H1 (cell line): ENCODE measurements at regions not wholly inside any gene's neighbourhood (a gene's known extent, or its start where the extent isn't known, plus 50 kb on each side); places are given as distances from the start of the nearest gene placed in this dataset.

Source experiments
- CTCF ChIA-PET: fragments of 300-600 bp; sonication (Branson Sonifier 250); formaldehyde crosslinking; loops from one replicate; lab custom pipeline; 2021; ENCODE audit not compliant: partially characterized antibody; lab: Charles Lee
- POLR2A ChIA-PET: fragments of 300-600 bp; sonication (Branson Sonifier 250); formaldehyde crosslinking; loops from one replicate; lab custom pipeline; 2021; ENCODE audit warnings: inconsistent platforms; ENCODE audit not compliant: partially characterized antibody; lab: Charles Lee
- DNase-seq, 2 experiments: peaks; one replicate each; pipeline versions ENCODE4 v3.0.0 to v3.0.0-alpha.2; 2010 to 2022; ENCODE audit warnings: low spot score in 2 of 2, low read depth in 1 of 2, mixed read lengths in 1 of 2
- FAIRE-seq: peaks from 2 replicates; lab custom pipeline; 2011; peaks lifted over from hg19 to GRCh38; lab: Jason Lieb, UNC
- H2AFZ ChIP-seq: 2 replicates; pipeline ENCODE4 v1.8.1; 2012; ENCODE audit warnings: low read length, inconsistent platforms
- H2AK5ac ChIP-seq: 2 replicates; pipeline ENCODE4 v1.6.1; 2013; ENCODE audit warnings: low read depth, low read length
- H2BK120ac ChIP-seq: replicated peaks from 2 replicates; pipeline ENCODE3; 2013; ENCODE audit warnings: low read depth, low read length, inconsistent platforms
- H2BK12ac ChIP-seq: 2 replicates; pipeline ENCODE4 v1.6.1; 2013; ENCODE audit warnings: low read depth, low read length
- H2BK15ac ChIP-seq: 2 replicates; pipeline ENCODE4 v1.6.1; 2013; ENCODE audit warnings: low read length
- H2BK20ac ChIP-seq: 2 replicates; pipeline ENCODE4 v1.6.1; 2013; ENCODE audit warnings: low read length
- H2BK5ac ChIP-seq: 2 replicates; pipeline ENCODE4 v1.6.1; 2013; ENCODE audit warnings: low read depth, low read length
- H3K14ac ChIP-seq: 2 replicates; pipeline ENCODE4 v1.6.1; 2013; ENCODE audit warnings: inconsistent platforms; ENCODE audit not compliant: insufficient read length
- H3K18ac ChIP-seq: 2 replicates; pipeline ENCODE4 v1.6.1; 2013; ENCODE audit warnings: low read length; ENCODE audit errors: extremely low read depth
- H3K23ac ChIP-seq: 2 replicates; pipeline ENCODE4 v1.6.1; 2013; ENCODE audit warnings: inconsistent platforms; ENCODE audit not compliant: insufficient read length
- H3K23me2 ChIP-seq: 2 replicates; pipeline ENCODE4 v1.6.1; 2013; ENCODE audit warnings: low read depth, low read length
- H3K27ac ChIP-seq: 2 replicates; pipeline ENCODE4 v1.6.1; 2011; ENCODE audit warnings: low read depth, low read length, inconsistent platforms
- H3K27me3 ChIP-seq, 4 experiments: replicated peaks in 1 of 4; 1 replicate in 1 of 4; 2 replicates in 3 of 4; pipeline versions ENCODE4 v1.6.1 to v1.8.1; 2011 to 2013; ENCODE audit warnings: low read length in 3 of 4, mild to moderate bottlenecking in 3 of 4, inconsistent platforms in 2 of 4, mixed read lengths in 2 of 4, moderate library complexity in 1 of 4; ENCODE audit not compliant: control insufficient read depth in 3 of 4, insufficient read depth in 3 of 4; ENCODE audit errors: extremely low read depth in 1 of 4
- H3K36me3 ChIP-seq, 4 experiments: 2 replicates each; pipeline versions ENCODE4 v1.6.1 to v1.8.1; 2011 to 2013; ENCODE audit warnings: mild to moderate bottlenecking in 4 of 4, low read length in 3 of 4, moderate library complexity in 2 of 4, control low read depth in 1 of 4, inconsistent platforms in 1 of 4; ENCODE audit not compliant: insufficient read depth in 4 of 4, control insufficient read depth in 2 of 4
- H3K4ac ChIP-seq: replicated peaks from 2 replicates; pipeline ENCODE3; 2013; ENCODE audit warnings: low read length, low read depth, mixed read lengths, inconsistent platforms; ENCODE audit not compliant: insufficient read length
- H3K4me1 ChIP-seq, 4 experiments: replicated peaks in 1 of 4; 1 replicate in 1 of 4; 2 replicates in 3 of 4; pipeline versions ENCODE4 v1.6.1 to v1.8.1; 2011 to 2013; ENCODE audit warnings: low read length in 3 of 4, inconsistent platforms in 2 of 4, mixed read lengths in 1 of 4; ENCODE audit not compliant: insufficient read depth in 4 of 4, control insufficient read depth in 3 of 4
- H3K4me2 ChIP-seq, 2 experiments: 2 replicates each; pipeline versions ENCODE4 v1.6.1 to v1.8.1; 2011 to 2013; ENCODE audit warnings: low read depth in 2 of 2, low read length in 2 of 2, control low read depth in 1 of 2, inconsistent platforms in 1 of 2, mild to moderate bottlenecking in 1 of 2; ENCODE audit not compliant: insufficient read depth in 1 of 2
- H3K4me3 ChIP-seq, 4 experiments: fragments of 200-600, 300-600 bp in 1 of 4; sonication (generic), shearing (Covaris generic), sonication (Bioruptor Twin) in 1 of 4; 2 replicates each; pipeline versions ENCODE4 v1.5.1 to v1.8.1; 2011 to 2016; ENCODE audit warnings: low read length in 4 of 4, low read depth in 3 of 4, control low read depth in 2 of 4, inconsistent platforms in 2 of 4, mild to moderate bottlenecking in 2 of 4, mixed read lengths in 1 of 4, moderate library complexity in 1 of 4; ENCODE audit not compliant: insufficient read depth in 2 of 4; ENCODE audit errors: extremely low read depth in 1 of 4
- H3K56ac ChIP-seq: replicated peaks from 2 replicates; pipeline ENCODE3; 2013; ENCODE audit warnings: low read depth, mild to moderate bottlenecking, mixed read lengths, low read length, inconsistent platforms; ENCODE audit not compliant: insufficient read length
- H3K79me1 ChIP-seq: 2 replicates; pipeline ENCODE4 v1.6.1; 2013; ENCODE audit warnings: low read depth, low read length, control low read depth
- H3K79me2 ChIP-seq, 2 experiments: 2 replicates each; pipeline versions ENCODE4 v1.6.1 to v1.8.1; 2012 to 2013; ENCODE audit warnings: low read length in 2 of 2, mild to moderate bottlenecking in 2 of 2, inconsistent platforms in 1 of 2; ENCODE audit not compliant: insufficient read depth in 2 of 2, control insufficient read depth in 1 of 2
- H3K9ac ChIP-seq, 4 experiments: replicated peaks in 1 of 4; 1 replicate in 1 of 4; 2 replicates in 3 of 4; pipeline versions ENCODE4 v1.6.1 to v1.8.1; 2011 to 2013; ENCODE audit warnings: low read depth in 3 of 4, low read length in 3 of 4, control low read depth in 2 of 4, mild to moderate bottlenecking in 2 of 4, moderate library complexity in 2 of 4, inconsistent platforms in 1 of 4; ENCODE audit errors: extremely low read depth in 1 of 4
- H3K9me3 ChIP-seq, 2 experiments: 2 replicates each; pipeline versions ENCODE4 v1.6.1 to v1.8.1; 2012 to 2013; ENCODE audit warnings: mild to moderate bottlenecking in 2 of 2, moderate library complexity in 2 of 2, control low read depth in 1 of 2, inconsistent platforms in 1 of 2, low read depth in 1 of 2, low read length in 1 of 2, mixed read lengths in 1 of 2; ENCODE audit not compliant: insufficient read depth in 2 of 2
- H4K20me1 ChIP-seq, 2 experiments: replicated peaks in 1 of 2; 2 replicates each; pipeline versions ENCODE3 to v1.8.1; 2011 to 2013; ENCODE audit warnings: inconsistent platforms in 2 of 2, low read length in 2 of 2, mild to moderate bottlenecking in 1 of 2; ENCODE audit not compliant: insufficient read depth in 2 of 2, control insufficient read depth in 1 of 2
- H4K5ac ChIP-seq: 2 replicates; pipeline ENCODE4 v1.6.1; 2013; ENCODE audit warnings: low read length, low read depth, mixed read lengths, inconsistent platforms; ENCODE audit not compliant: insufficient read length
- H4K8ac ChIP-seq: 2 replicates; pipeline ENCODE4 v1.8.0; 2013; ENCODE audit warnings: mild to moderate bottlenecking, moderate library complexity, low read length, inconsistent platforms; ENCODE audit not compliant: insufficient read depth; ENCODE audit errors: extremely low read depth
- H4K91ac ChIP-seq: replicated peaks from 2 replicates; pipeline ENCODE3; 2013; ENCODE audit warnings: low read length, mixed read lengths, inconsistent platforms; ENCODE audit not compliant: insufficient read length
- CEBPB ChIP-seq: IDR thresholded peaks from 2 replicates; pipeline ENCODE4 v1.6.1; 2012; ENCODE audit warnings: low read depth, low read length
- EGR1 ChIP-seq: IDR thresholded peaks from 2 replicates; pipeline ENCODE4 v1.6.1; 2011; ENCODE audit warnings: low read depth, low read length, borderline replicate concordance

GRCh38 chr13:62139597-62139996, 723.9 kb upstream of the PCDH20 start:
- Histone ChIP-seq H2BK120ac (no peak overlapping the region), H3K14ac (no peak overlapping the region), H4K5ac (no peak overlapping the region), H2BK15ac (no peak overlapping the region), H3K23ac (no peak overlapping the region), H2BK12ac (no peak overlapping the region), H3K23me2 (no peaks in the 10 kb centered on the region), H3K79me1 (no peaks in the 10 kb centered on the region), H3K56ac (no peak overlapping the region), H4K8ac (no peak overlapping the region), H3K9me3 (no peaks in the 10 kb centered on the region), H4K91ac (no peak overlapping the region), H2AFZ (no peak overlapping the region), H3K4me1 (no peaks in the 10 kb centered on the region), H3K4me2 (no peak overlapping the region), H3K4me3 (no peak overlapping the region), H3K27me3 (no peaks in the 10 kb centered on the region), H3K18ac (no peak overlapping the region), H2BK5ac (no peak overlapping the region), H3K27ac (no peak overlapping the region), H3K79me2 (no peaks in the 10 kb centered on the region), H2BK20ac (no peak overlapping the region), H2AK5ac (no peak overlapping the region), H3K9ac (no peak overlapping the region), H3K4ac (no peak overlapping the region), H4K20me1 (no peaks in the 10 kb centered on the region), H3K36me3 (no peaks in the 10 kb centered on the region)
- CTCF ChIA-PET = no interaction called here
- DNase-seq (no peak), FAIRE-seq (no peak)
- POLR2A ChIA-PET = no interaction called here
- TF ChIP-seq EGR1 (no peak), CEBPB (no peak)
